ENCODE measurements at regions not wholly inside any gene's neighbourhood (a gene's known extent, or its start where the extent isn't known, plus 50 kb on each side); places are given as distances from the start of the nearest gene placed in this dataset.

GRCh38 chr2:203645831-203646230 lies 60.6 kb upstream of the CD28 start:
- no peak for DNase-seq (ENCODE audit: extremely low read depth, low read depth)
- TF ChIP-seq CTCF (IDR thresholded peaks at IDR 0.05; ENCODE audit: low read depth, low read length): no peak

- no peak for TF ChIP-seq CTCF (IDR thresholded peaks at IDR 0.05; ENCODE audit: low read depth, low read length)
- DNase-seq (ENCODE audit: extremely low read depth, low read depth): no peak
These were observed 60.1 kb upstream of the CD28 start for GRCh38 chr2:203646266-203646864.

GRCh38 chr2:203646961-203647360 lies 59.5 kb upstream of the CD28 start:
- no peak for DNase-seq (ENCODE audit: extremely low read depth, low read depth)
- no peak for TF ChIP-seq CTCF (IDR thresholded peaks at IDR 0.05; ENCODE audit: low read depth, low read length)

GRCh38 chr2:203647579-203647978 lies 58.9 kb upstream of the CD28 start:
- DNase-seq (ENCODE audit: extremely low read depth, low read depth): no peak

GRCh38 chr2:203648273-203648672 lies 58.2 kb upstream of the CD28 start:
- DNase-seq (ENCODE audit: extremely low read depth, low read depth): no peak
- no peak for TF ChIP-seq CTCF (IDR thresholded peaks at IDR 0.05; ENCODE audit: low read depth, low read length)

More at GRCh38 chr2:203647579-203647978, 58.9 kb upstream of the CD28 start:
- no peak for TF ChIP-seq CTCF (IDR thresholded peaks at IDR 0.05; ENCODE audit: low read depth, low read length)

- DNase-seq (ENCODE audit: extremely low read depth, low read depth): no peak
- no peak for TF ChIP-seq CTCF (IDR thresholded peaks at IDR 0.05; ENCODE audit: low read depth, low read length)
These were observed 57.1 kb upstream of the CD28 start for GRCh38 chr2:203649176-203649814.

GRCh38 chr2:203650860-203651613 lies 55.4 kb upstream of the CD28 start:
- DNase-seq (ENCODE audit: extremely low read depth, low read depth): no peak
- peak; percentile 32 for TF ChIP-seq CTCF (IDR thresholded peaks at IDR 0.05; ENCODE audit: low read depth, low read length)

Data from AG09319 (cell line).